HCT116 (cell line): ENCODE measurements at regions not wholly inside any gene's neighbourhood (a gene's known extent, or its start where the extent isn't known, plus 50 kb on each side); places are given as distances from the start of the nearest gene placed in this dataset.

Experiments
- ATAC-seq: fragments of 200-7000 bp; cut with Tn5 transposase; 2 replicates; pipeline ENCODE4 v1.9.1; 2020; ENCODE audit warnings: mild to moderate bottlenecking, moderate library complexity
- BruUV-seq: library from RNA; stranded (reverse); fragments of 400-500 nt; replicated peaks from 2 replicates; lab custom pipeline; 2021; lab: Mats Ljungman, UMichigan
- CTCF ChIA-PET: fragments of 300-600 bp; sonication (Branson Sonifier 250); formaldehyde crosslinking; loops from one replicate; lab custom pipeline; 2021; ENCODE audit warnings: antibody characterized with exemption; lab: Charles Lee
- POLR2A ChIA-PET: fragments of 300-600, 350-600 bp; sonication (Branson Sonifier 250); formaldehyde crosslinking; loops from one replicate; lab custom pipeline; 2021; ENCODE audit warnings: antibody characterized with exemption; lab: Charles Lee
- RAD21 ChIA-PET, 2 experiments: fragments of 300-600 bp; sonication (Branson Sonifier 250); formaldehyde crosslinking; loops; one replicate each; lab custom pipeline; 2023; ENCODE audit warnings: low total read pairs in 2 of 2; ENCODE audit not compliant: uncharacterized antibody in 2 of 2, unreplicated experiment in 2 of 2, low non-redundant PET in 1 of 2; lab: Charles Lee
- DNase-seq: peaks from one replicate; pipeline ENCODE4 v3.0.0-alpha.2; 2010; ENCODE audit warnings: low read depth, low spot score
- H2AFZ ChIP-seq: fragments of 200-600 bp; shearing (Covaris generic), sonication (generic); 2 replicates; pipeline ENCODE4 v1.6.1; 2017; ENCODE audit warnings: low read depth, mixed run types, mixed read lengths, antibody characterized with exemption, low read length; ENCODE audit not compliant: poor library complexity, severe bottlenecking
- H3K27ac ChIP-seq: 2 replicates; pipeline ENCODE4 v1.5.1; 2012; ENCODE audit warnings: low read depth, low read length
- H3K27me3 ChIP-seq: fragments of 200-600 bp; sonication (generic); 2 replicates; pipeline ENCODE4 v1.6.1; 2016; ENCODE audit warnings: mixed run types, low read length, mixed read lengths; ENCODE audit not compliant: insufficient read depth
- H3K36me3 ChIP-seq, 2 experiments: fragments of 200-500 bp in 1 of 2; fragments of 200-600 bp in 1 of 2; sonication (Bioruptor generic) in 1 of 2; sonication (generic) in 1 of 2; 2 replicates each; pipeline versions ENCODE4 v1.5.1 to v1.6.1; 2014 to 2016; ENCODE audit warnings: low read length in 2 of 2, inconsistent platforms in 1 of 2, mixed read lengths in 1 of 2, mixed run types in 1 of 2; ENCODE audit not compliant: insufficient read depth in 2 of 2, control insufficient read depth in 1 of 2
- H3K4me1 ChIP-seq, 2 experiments: fragments of 200-600 bp in 1 of 2; sonication (generic) in 1 of 2; 2 replicates each; pipeline versions ENCODE4 v1.5.1 to v1.6.1; 2012 to 2017; ENCODE audit warnings: low read length in 2 of 2, inconsistent platforms in 1 of 2, mild to moderate bottlenecking in 1 of 2, mixed read lengths in 1 of 2, mixed run types in 1 of 2, moderate library complexity in 1 of 2; ENCODE audit not compliant: insufficient read depth in 2 of 2, control insufficient read depth in 1 of 2
- H3K4me2 ChIP-seq: fragments of 200-600 bp; sonication (generic); 2 replicates; pipeline ENCODE4 v1.6.1; 2017; ENCODE audit warnings: mixed run types, low read length, mixed read lengths
- H3K4me3 ChIP-seq, 2 experiments: fragments of 200-600 bp in 1 of 2; sonication (generic) in 1 of 2; replicated peaks in 1 of 2; 2 replicates each; pipeline ENCODE4 v1.5.1; 2011 to 2016; ENCODE audit warnings: low read length in 2 of 2, control low read depth in 1 of 2, low read depth in 1 of 2, mild to moderate bottlenecking in 1 of 2, mixed read lengths in 1 of 2, mixed run types in 1 of 2
- H3K79me2 ChIP-seq: fragments of 200-600 bp; sonication (generic); 2 replicates; pipeline ENCODE4 v1.6.1; 2017; ENCODE audit warnings: mild to moderate bottlenecking, mixed run types, low read length, moderate library complexity, mixed read lengths; ENCODE audit not compliant: insufficient read depth
- H3K9ac ChIP-seq: fragments of 200-600 bp; sonication (generic); 2 replicates; pipeline ENCODE4 v1.6.1; 2016; ENCODE audit warnings: low read length, mixed read lengths
- H3K9me2 ChIP-seq: fragments of 200-600 bp; sonication (generic), shearing (Covaris generic); 2 replicates; pipeline ENCODE4 v1.6.1; 2017; ENCODE audit warnings: mixed run types, mild to moderate bottlenecking, moderate library complexity; ENCODE audit not compliant: insufficient read depth
- H3K9me3 ChIP-seq, 2 experiments: fragments of 200-500 bp in 1 of 2; fragments of 200-600 bp in 1 of 2; sonication (Bioruptor generic) in 1 of 2; sonication (generic) in 1 of 2; 2 replicates each; pipeline ENCODE4 v1.6.1; 2014 to 2017; ENCODE audit warnings: low read length in 2 of 2, mixed read lengths in 2 of 2, inconsistent platforms in 1 of 2, low read depth in 1 of 2, mild to moderate bottlenecking in 1 of 2, mixed run types in 1 of 2, moderate library complexity in 1 of 2; ENCODE audit not compliant: control insufficient read depth in 1 of 2, insufficient read depth in 1 of 2
- H4K20me1 ChIP-seq: fragments of 200-600 bp; sonication (generic), shearing (Covaris generic); 2 replicates; pipeline ENCODE4 v1.6.1; 2017; ENCODE audit warnings: mixed run types, mild to moderate bottlenecking, moderate library complexity; ENCODE audit not compliant: insufficient read depth
- CEBPB ChIP-seq: IDR thresholded peaks from 2 replicates; pipeline ENCODE4 v1.6.1; 2012; ENCODE audit warnings: low read depth
- ELF1 ChIP-seq: IDR thresholded peaks from 2 replicates; pipeline ENCODE4 v1.6.1; 2012; ENCODE audit warnings: low read depth, borderline replicate concordance
- EZH2phosphoT487 ChIP-seq: fragments of 200-600 bp; IDR thresholded peaks from 2 replicates; pipeline ENCODE4 v1.6.1; 2018; ENCODE audit warnings: antibody characterized with exemption, borderline replicate concordance
- FOSL1 ChIP-seq: IDR thresholded peaks from 2 replicates; pipeline ENCODE4 v1.6.1; 2012; ENCODE audit warnings: low read depth
- RAD21 ChIP-seq: IDR thresholded peaks from 2 replicates; pipeline ENCODE4 v1.6.1; 2012; ENCODE audit warnings: low read depth, mild to moderate bottlenecking
- SIN3A ChIP-seq: IDR thresholded peaks from 2 replicates; pipeline ENCODE4 v1.6.1; 2012; ENCODE audit warnings: low read depth
- SP1 ChIP-seq: IDR thresholded peaks from 2 replicates; pipeline ENCODE4 v1.6.1; 2012; ENCODE audit warnings: low read depth
- SRF ChIP-seq: IDR thresholded peaks from 2 replicates; pipeline ENCODE4 v1.6.1; 2012; ENCODE audit warnings: low read depth
- YY1 ChIP-seq: IDR thresholded peaks from 2 replicates; pipeline ENCODE4 v1.6.1; 2011; ENCODE audit warnings: low read length, low read depth, moderate library complexity, mild to moderate bottlenecking; ENCODE audit not compliant: insufficient replicate concordance; ENCODE audit errors: extremely low read depth
- ZFX ChIP-seq: fragments of 450-650 bp; IDR thresholded peaks from 2 replicates; pipeline ENCODE4 v1.6.1; 2017
- ZNF274 ChIP-seq: fragments of 200-500 bp; sonication (Bioruptor generic); IDR thresholded peaks from 2 replicates; pipeline ENCODE4 v1.6.1; 2014; ENCODE audit warnings: mild to moderate bottlenecking, low read depth, low read length, inconsistent platforms
- intact Hi-C: fragments of 100-400 bp; cut with micrococcal nuclease; formaldehyde crosslinking; loops from 2 replicates; pipeline ENCODE4 v1.10.0; 2022
- TF ChIP-seq, protein P1 (sequence below): IDR thresholded peaks from 2 replicates; pipeline ENCODE4 v1.6.1; 2012
- TF ChIP-seq, protein P2 (sequence below): IDR thresholded peaks from 2 replicates; pipeline ENCODE4 v1.6.1; 2012; ENCODE audit warnings: low read depth

DNA sequence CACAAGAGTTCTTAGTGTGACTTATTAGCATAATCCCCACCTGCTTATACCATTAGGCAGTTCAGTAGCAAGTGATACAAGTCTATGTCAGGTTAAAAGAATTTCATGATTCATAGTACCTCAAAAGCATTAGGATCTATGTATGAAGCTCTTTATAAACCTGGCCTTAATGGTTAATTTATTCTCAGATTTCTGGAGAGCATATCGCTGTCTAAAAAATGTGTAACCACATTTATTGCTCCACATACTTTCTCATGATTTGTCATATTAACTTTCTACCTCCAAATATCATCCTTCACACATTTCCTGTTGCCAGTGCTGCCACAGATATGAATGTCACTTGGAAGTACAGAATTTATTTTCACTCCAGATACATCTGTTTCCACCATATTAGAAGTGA is 332.8 kb upstream of the MAP2 start:
- H3K27ac ChIP-seq: no peak overlapping the region
- no peaks in the 10 kb centered on the region for H3K79me2 ChIP-seq
- no peak for ATAC-seq
- H3K9me2 ChIP-seq: no peaks in the 10 kb centered on the region; the same call in 1 of the 2 replicates
- TF ChIP-seq, protein P1, sequence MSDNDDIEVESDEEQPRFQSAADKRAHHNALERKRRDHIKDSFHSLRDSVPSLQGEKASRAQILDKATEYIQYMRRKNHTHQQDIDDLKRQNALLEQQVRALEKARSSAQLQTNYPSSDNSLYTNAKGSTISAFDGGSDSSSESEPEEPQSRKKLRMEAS: no peak
- no peak for TF ChIP-seq SIN3A
- no peak for TF ChIP-seq EZH2phosphoT487
- TF ChIP-seq RAD21: no peak
- no peak for TF ChIP-seq ZFX
- TF ChIP-seq FOSL1: no peak
- TF ChIP-seq ZNF274: no peak
- TF ChIP-seq SRF: no peak
- TF ChIP-seq, protein P2, sequence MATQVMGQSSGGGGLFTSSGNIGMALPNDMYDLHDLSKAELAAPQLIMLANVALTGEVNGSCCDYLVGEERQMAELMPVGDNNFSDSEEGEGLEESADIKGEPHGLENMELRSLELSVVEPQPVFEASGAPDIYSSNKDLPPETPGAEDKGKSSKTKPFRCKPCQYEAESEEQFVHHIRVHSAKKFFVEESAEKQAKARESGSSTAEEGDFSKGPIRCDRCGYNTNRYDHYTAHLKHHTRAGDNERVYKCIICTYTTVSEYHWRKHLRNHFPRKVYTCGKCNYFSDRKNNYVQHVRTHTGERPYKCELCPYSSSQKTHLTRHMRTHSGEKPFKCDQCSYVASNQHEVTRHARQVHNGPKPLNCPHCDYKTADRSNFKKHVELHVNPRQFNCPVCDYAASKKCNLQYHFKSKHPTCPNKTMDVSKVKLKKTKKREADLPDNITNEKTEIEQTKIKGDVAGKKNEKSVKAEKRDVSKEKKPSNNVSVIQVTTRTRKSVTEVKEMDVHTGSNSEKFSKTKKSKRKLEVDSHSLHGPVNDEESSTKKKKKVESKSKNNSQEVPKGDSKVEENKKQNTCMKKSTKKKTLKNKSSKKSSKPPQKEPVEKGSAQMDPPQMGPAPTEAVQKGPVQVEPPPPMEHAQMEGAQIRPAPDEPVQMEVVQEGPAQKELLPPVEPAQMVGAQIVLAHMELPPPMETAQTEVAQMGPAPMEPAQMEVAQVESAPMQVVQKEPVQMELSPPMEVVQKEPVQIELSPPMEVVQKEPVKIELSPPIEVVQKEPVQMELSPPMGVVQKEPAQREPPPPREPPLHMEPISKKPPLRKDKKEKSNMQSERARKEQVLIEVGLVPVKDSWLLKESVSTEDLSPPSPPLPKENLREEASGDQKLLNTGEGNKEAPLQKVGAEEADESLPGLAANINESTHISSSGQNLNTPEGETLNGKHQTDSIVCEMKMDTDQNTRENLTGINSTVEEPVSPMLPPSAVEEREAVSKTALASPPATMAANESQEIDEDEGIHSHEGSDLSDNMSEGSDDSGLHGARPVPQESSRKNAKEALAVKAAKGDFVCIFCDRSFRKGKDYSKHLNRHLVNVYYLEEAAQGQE: no peak
- TF ChIP-seq ELF1: no peak
- no peak for TF ChIP-seq YY1
- TF ChIP-seq CEBPB: no peak
- no peak for TF ChIP-seq SP1
- H3K27me3 ChIP-seq: no peaks in the 10 kb centered on the region; the same call in 1 of the 2 replicates
- ChIA-PET CTCF (no interaction called here), POLR2A (no interaction called here), RAD21 (no interaction called here)
- H3K36me3 ChIP-seq: no peaks in the 10 kb centered on the region
- no peak for DNase-seq
- BruUV-seq: no TSS peak
- no peak overlapping the region for H3K4me3 ChIP-seq
- no peak overlapping the region for H3K4me2 ChIP-seq
- H3K9me3 ChIP-seq: no peaks in the 10 kb centered on the region
- no peak overlapping the region for H3K9ac ChIP-seq
- no peaks in the 10 kb centered on the region for H3K4me1 ChIP-seq
- intact Hi-C loops: no loop called here
- H4K20me1 ChIP-seq: no peaks in the 10 kb centered on the region
- no peak overlapping the region for H2AFZ ChIP-seq
